K562 (cell line): ENCODE measurements at regions not wholly inside any gene's neighbourhood (a gene's known extent, or its start where the extent isn't known, plus 50 kb on each side); places are given as distances from the start of the nearest gene placed in this dataset.

Source experiments
- ATAC-seq: fragments of 200-7000 bp; cut with Tn5 transposase; 3 replicates; pipeline ENCODE4 v1.9.1; 2020; ENCODE audit warnings: moderate library complexity
- BruUV-seq: library from RNA; stranded (reverse); fragments of 400-500 nt; replicated peaks from 2 replicates; lab custom pipeline; 2021; lab: Mats Ljungman, UMichigan
- CTCF ChIA-PET: fragments of 300-600 bp; formaldehyde crosslinking; extraction: SDS; loops from one replicate; lab custom pipeline; 2021; ENCODE audit warnings: low intra/inter-chr PET ratio; lab: Yijun Ruan, JAX
- POLR2A ChIA-PET: fragments of 300-600, 350-650 bp; sonication (Branson Sonifier 250); formaldehyde crosslinking; extraction: SDS; loops from one replicate; lab custom pipeline; 2021; ENCODE audit warnings: antibody characterized with exemption, inconsistent platforms; lab: Yijun Ruan, JAX
- DNase-seq, 4 experiments: peaks; one replicate each; pipeline versions ENCODE4 v3.0.0 to v3.0.0-alpha.2; 2011 to 2018; ENCODE audit warnings: low spot score in 3 of 4, mixed read lengths in 3 of 4; ENCODE audit errors: extremely low read depth in 1 of 4
- FAIRE-seq: peaks from 2 replicates; lab custom pipeline; 2011; peaks lifted over from hg19 to GRCh38; lab: Jason Lieb, UNC
- H2AFZ ChIP-seq: 2 replicates; pipeline ENCODE4 v1.6.0; 2011; ENCODE audit warnings: low read depth, low read length, control low read depth, inconsistent platforms
- H3K27ac ChIP-seq: fragments of 200-600 bp; 3 replicates; pipeline ENCODE4 v1.8.0; 2011; ENCODE audit warnings: low read depth, mild to moderate bottlenecking, control low read depth, inconsistent platforms, low read length, moderate library complexity, mixed read lengths; ENCODE audit errors: extremely low read depth
- H3K27me3 ChIP-seq, 2 experiments: fragments of 300-600 bp in 1 of 2; 2 replicates in 1 of 2; 3 replicates in 1 of 2; pipeline versions ENCODE4 v1.6.0 to v1.8.0; 2011; ENCODE audit warnings: inconsistent platforms in 2 of 2, low read length in 2 of 2, mild to moderate bottlenecking in 1 of 2, mixed read lengths in 1 of 2, moderate library complexity in 1 of 2; ENCODE audit not compliant: control insufficient read depth in 2 of 2, insufficient read depth in 2 of 2
- H3K36me3 ChIP-seq: fragments of 300-600 bp; 3 replicates; pipeline ENCODE4 v1.8.0; 2011; ENCODE audit warnings: mild to moderate bottlenecking, low read length, inconsistent platforms; ENCODE audit not compliant: control insufficient read depth, insufficient read depth
- H3K4me1 ChIP-seq, 2 experiments: fragments of 200-600 bp in 1 of 2; replicated peaks in 1 of 2; 2 replicates in 1 of 2; 3 replicates in 1 of 2; pipeline versions ENCODE4 v1.5.1 to v1.8.0; 2011; ENCODE audit warnings: inconsistent platforms in 2 of 2, low read length in 2 of 2, mild to moderate bottlenecking in 1 of 2, mixed read lengths in 1 of 2, moderate library complexity in 1 of 2; ENCODE audit not compliant: control insufficient read depth in 2 of 2, insufficient read depth in 2 of 2
- H3K4me2 ChIP-seq: 2 replicates; pipeline ENCODE4 v1.6.1; 2011; ENCODE audit warnings: low read length, control low read depth, inconsistent platforms, mixed read lengths; ENCODE audit not compliant: insufficient read depth
- H3K4me3 ChIP-seq: fragments of 200-600 bp; sonication (generic), shearing (Covaris generic); 2 replicates; pipeline ENCODE4 v1.5.1; 2016; ENCODE audit warnings: control low read depth, inconsistent platforms
- H3K79me2 ChIP-seq: fragments of 200-600 bp; 3 replicates; pipeline ENCODE4 v1.8.0; 2011; ENCODE audit warnings: low read length, inconsistent platforms; ENCODE audit not compliant: control insufficient read depth, insufficient read depth
- H3K9ac ChIP-seq, 2 experiments: 2 replicates each; pipeline versions ENCODE4 v1.6.0 to v1.6.1; 2011; ENCODE audit warnings: low read depth in 2 of 2, low read length in 2 of 2, control low read depth in 1 of 2, inconsistent platforms in 1 of 2, mild to moderate bottlenecking in 1 of 2, mixed read lengths in 1 of 2; ENCODE audit not compliant: insufficient read depth in 1 of 2
- H3K9me1 ChIP-seq: one replicate; pipeline ENCODE4 v1.6.0; 2011; ENCODE audit warnings: inconsistent platforms, mild to moderate bottlenecking, low read length, moderate library complexity; ENCODE audit not compliant: control insufficient read depth, insufficient read depth
- H3K9me3 ChIP-seq: replicated peaks from 2 replicates; pipeline ENCODE4 v1.5.1; 2011; ENCODE audit warnings: low read depth, low read length, inconsistent platforms; ENCODE audit not compliant: control insufficient read depth, insufficient read depth
- H4K20me1 ChIP-seq: replicated peaks from 2 replicates; pipeline ENCODE4 v1.6.1; 2011; ENCODE audit warnings: low read length, inconsistent platforms, mixed read lengths; ENCODE audit not compliant: control insufficient read depth, insufficient read depth
- ARID3A ChIP-seq: IDR thresholded peaks from 2 replicates; pipeline ENCODE4 v1.6.1; 2012; ENCODE audit warnings: low read depth, low read length, improper control_type of control experiment, borderline replicate concordance
- CBFB ChIP-seq: sonication (generic); formaldehyde crosslinking; IDR thresholded peaks from 2 replicates; pipeline ENCODE4 v1.4.0; 2020; ENCODE audit warnings: mild to moderate bottlenecking, missing genetic modification reagents
- E2F3 ChIP-seq: fragments of 250-450 bp; sonication (Bioruptor Pico); IDR thresholded peaks from 2 replicates; pipeline ENCODE4 v1.4.0; 2020; ENCODE audit warnings: mild to moderate bottlenecking
- EZH2 ChIP-seq: IDR thresholded peaks from 2 replicates; pipeline ENCODE4 v1.6.1; 2012; ENCODE audit warnings: low read depth, mild to moderate bottlenecking, inconsistent platforms, low read length, borderline replicate concordance
- HNRNPUL1 ChIP-seq: fragments of 200-400 bp; formaldehyde crosslinking; IDR thresholded peaks from 2 replicates; pipeline ENCODE4 v1.6.1; 2017; ENCODE audit warnings: low read length
- HOXB6 ChIP-seq: fragments of 250-450 bp; sonication (Bioruptor Pico); IDR thresholded peaks from 2 replicates; pipeline ENCODE4 v1.5.1; 2022; ENCODE audit warnings: mild to moderate bottlenecking, borderline replicate concordance
- IFI16 ChIP-seq: fragments of 250-450 bp; sonication (Bioruptor Pico); IDR thresholded peaks from 2 replicates; pipeline ENCODE4 v2.1.2; 2022; ENCODE audit warnings: mild to moderate bottlenecking, inconsistent platforms
- KDM2B ChIP-seq: fragments of 250-450 bp; sonication (Bioruptor Pico); IDR thresholded peaks from 2 replicates; pipeline ENCODE4 v1.8.0; 2021; ENCODE audit warnings: mild to moderate bottlenecking, moderate library complexity
- L3MBTL2 ChIP-seq: fragments of 450-650 bp; IDR thresholded peaks from 2 replicates; pipeline ENCODE4 v1.6.1; 2016; ENCODE audit warnings: mild to moderate bottlenecking, moderate library complexity
- NFIX ChIP-seq: fragments of 250-450 bp; sonication (Bioruptor Pico); IDR thresholded peaks from 2 replicates; pipeline ENCODE4 v1.4.0; 2020; ENCODE audit warnings: low read depth, mild to moderate bottlenecking, moderate library complexity
- RBFOX2 ChIP-seq: fragments of 200-400 bp; formaldehyde crosslinking; IDR thresholded peaks from 2 replicates; pipeline ENCODE4 v1.6.1; 2017; ENCODE audit warnings: low read depth, mild to moderate bottlenecking, low read length, moderate library complexity
- TAF7 ChIP-seq: fragments of 450-650 bp; IDR thresholded peaks from 2 replicates; pipeline ENCODE4 v1.6.1; 2016; ENCODE audit warnings: missing genetic modification characterization, missing compliant biosample characterization
- ZNF277 ChIP-seq: fragments of 250-450 bp; sonication (Bioruptor Pico); IDR thresholded peaks from 2 replicates; pipeline ENCODE4 v1.8.0; 2022; ENCODE audit warnings: inconsistent platforms, mild to moderate bottlenecking, moderate library complexity, borderline replicate concordance
- ZNF551 ChIP-seq: fragments of 250-450 bp; sonication (Bioruptor Pico); IDR thresholded peaks from 2 replicates; pipeline ENCODE4 v1.5.0; 2021; ENCODE audit warnings: mild to moderate bottlenecking, moderate library complexity
- WGBS: fragments of 100-300 bp; shearing (Covaris generic); methylation state at CpG from one replicate; pipeline ENCODE4 v1.1.6; 2016; ENCODE audit warnings: low coverage, mixed read lengths; ENCODE audit not compliant: insufficient coverage; ENCODE audit errors: missing lambda C conversion rate; 5-methylcytosine and 5-hydroxymethylcytosine counted together
- in situ Hi-C: fragments of 300-500 bp; cut with MboI; formaldehyde crosslinking; loops from 4 replicates; pipeline ENCODE4 v1.15.0; 2018; ENCODE audit warnings: inconsistent platforms, mixed read lengths
- intact Hi-C: fragments of 100-400 bp; cut with micrococcal nuclease; formaldehyde crosslinking; loops from 2 replicates; pipeline ENCODE4 v1.14.2; 2022

DNA sequence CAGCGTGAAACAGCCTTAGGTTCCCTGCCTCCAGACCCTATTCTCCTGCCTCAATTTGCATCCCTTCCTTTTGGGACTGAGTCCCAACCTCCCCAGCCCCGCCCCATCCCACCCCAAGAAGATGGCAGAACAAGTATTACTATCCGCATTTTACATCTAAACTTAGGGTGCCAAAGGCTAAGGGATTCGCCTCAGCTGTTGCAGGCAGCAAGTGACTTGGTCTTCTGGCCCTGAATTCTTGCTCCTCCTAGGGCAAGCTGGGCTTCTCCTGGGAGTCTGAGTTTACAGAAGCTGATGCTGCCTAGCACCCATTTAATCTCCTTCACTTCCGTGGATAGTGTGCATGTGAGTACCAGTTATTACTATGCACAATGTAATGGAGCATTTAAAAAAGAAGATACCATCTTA, 161.3 kb upstream of the NR5A2 start:
- Histone ChIP-seq H3K27me3 (no peaks in the 10 kb centered on the region), H3K27ac (no peak overlapping the region), H3K79me2 (no peaks in the 10 kb centered on the region), H4K20me1 (no peaks in the 10 kb centered on the region), H3K4me1 (no peaks in the 10 kb centered on the region), H3K9me1 (no peaks in the 10 kb centered on the region), H2AFZ (no peak overlapping the region), H3K4me3 (no peak overlapping the region), H3K9ac (no peak overlapping the region), H3K4me2 (peak overlapping the region; percentile 26; the same call in 1 of the 2 replicates), H3K9me3 (no peaks in the 10 kb centered on the region), H3K36me3 (no peaks in the 10 kb centered on the region)
- no peak for TF ChIP-seq HNRNPUL1
- TF ChIP-seq KDM2B, result no peak
- no peak for TF ChIP-seq RBFOX2
- no peak for TF ChIP-seq EZH2
- no peak for TF ChIP-seq E2F3
- TF ChIP-seq HOXB6 (CRISPR knock-in tag), result no peak
- TF ChIP-seq CBFB (CRISPR knock-in tag), result no peak
- no peak for TF ChIP-seq ARID3A
- no peak for TF ChIP-seq NFIX (CRISPR knock-in tag)
- no peak for TF ChIP-seq TAF7 (tag)
- TF ChIP-seq ZNF277 (CRISPR knock-in tag), result no peak
- TF ChIP-seq ZNF551 (CRISPR knock-in tag), result no peak
- no peak for TF ChIP-seq IFI16 (CRISPR knock-in tag)
- no peak for TF ChIP-seq L3MBTL2
- no TSS peak for BruUV-seq
- no peak for DNase-seq
- in situ Hi-C loops, result no loop called here
- intact Hi-C loops, result no loop called here
- ATAC-seq, result no peak
- WGBS, result 5% methylated on average over 5 of the region's 5 CpGs
- no peak for FAIRE-seq
- ChIA-PET POLR2A (no interaction called here), CTCF (no interaction called here)
